ENCODE measurements at regions not wholly inside any gene's neighbourhood (a gene's known extent, or its start where the extent isn't known, plus 50 kb on each side); places are given as distances from the start of the nearest gene placed in this dataset.
"Not testable (repeated sequence)": the region's sequence is repeated elsewhere in the genome, so short reads cannot be mapped to it uniquely, and the experiment has no call there.

GRCh38 chr2:142734231-142734630, 143.2 kb upstream of the KYNU start:
- no peaks in the 10 kb centered on the region for H3K9me3 ChIP-seq (ENCODE audit: control insufficient read depth, insufficient read depth, low read length)
- no peak overlapping the region for H3K4me3 ChIP-seq (ENCODE audit: low read length)
- H3K27ac ChIP-seq (ENCODE audit: low read length): no peak overlapping the region
- H3K36me3 ChIP-seq (ENCODE audit: control insufficient read depth, insufficient read depth, low read length): no peaks in the 10 kb centered on the region
- H3K4me1 ChIP-seq (ENCODE audit: control insufficient read depth, insufficient read depth, low read length): no peaks in the 10 kb centered on the region
- no CpG with 5 or more reads among the region's 3 CpGs for WGBS (ENCODE audit: insufficient coverage, insufficient read length)
- DNase-seq (ENCODE audit: low read depth, low spot score): no peak
- no peaks in the 10 kb centered on the region for H3K27me3 ChIP-seq (ENCODE audit: control insufficient read depth, insufficient read depth, low read length)

DNA sequence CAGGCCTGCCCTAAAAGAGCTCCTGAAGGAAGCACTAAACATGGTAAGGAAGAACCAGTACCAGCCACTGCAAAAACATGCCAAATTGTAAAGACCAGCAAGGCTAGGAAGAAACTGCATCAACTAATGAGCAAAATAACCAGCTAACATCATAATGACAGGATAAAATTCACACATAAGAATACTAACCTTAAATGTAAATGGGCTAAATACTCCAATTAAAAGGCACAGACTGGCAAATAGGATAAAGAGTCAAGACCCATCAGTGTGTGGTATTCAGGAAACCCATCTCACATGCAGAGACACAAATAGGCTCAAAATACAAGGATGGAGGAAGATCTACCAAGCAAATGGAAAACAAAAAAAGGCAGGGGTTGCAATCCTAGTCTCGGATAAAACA, 147.7 kb upstream of the KYNU start:
- not testable (repeated sequence) for H3K4me3 ChIP-seq (ENCODE audit: low read length); H3K27ac ChIP-seq (ENCODE audit: low read length); H3K4me1 ChIP-seq (ENCODE audit: control insufficient read depth, insufficient read depth, low read length); H3K27me3 ChIP-seq (ENCODE audit: control insufficient read depth, insufficient read depth, low read length); H3K9me3 ChIP-seq (ENCODE audit: control insufficient read depth, insufficient read depth, low read length); DNase-seq (ENCODE audit: low read depth, low spot score); H3K36me3 ChIP-seq (ENCODE audit: control insufficient read depth, insufficient read depth, low read length)
- no CpG with 5 or more reads among the region's 1 CpG for WGBS (ENCODE audit: insufficient coverage, insufficient read length)

GRCh38 chr2:142727821-142728478, 149.5 kb upstream of the KYNU start:
- not testable (repeated sequence) for H3K27ac ChIP-seq (ENCODE audit: low read length); DNase-seq (ENCODE audit: low read depth, low spot score); H3K36me3 ChIP-seq (ENCODE audit: control insufficient read depth, insufficient read depth, low read length); H3K27me3 ChIP-seq (ENCODE audit: control insufficient read depth, insufficient read depth, low read length); H3K4me1 ChIP-seq (ENCODE audit: control insufficient read depth, insufficient read depth, low read length); H3K9me3 ChIP-seq (ENCODE audit: control insufficient read depth, insufficient read depth, low read length); H3K4me3 ChIP-seq (ENCODE audit: low read length)
- no CpG with 5 or more reads among the region's 17 CpGs for WGBS (ENCODE audit: insufficient coverage, insufficient read length)

DNA sequence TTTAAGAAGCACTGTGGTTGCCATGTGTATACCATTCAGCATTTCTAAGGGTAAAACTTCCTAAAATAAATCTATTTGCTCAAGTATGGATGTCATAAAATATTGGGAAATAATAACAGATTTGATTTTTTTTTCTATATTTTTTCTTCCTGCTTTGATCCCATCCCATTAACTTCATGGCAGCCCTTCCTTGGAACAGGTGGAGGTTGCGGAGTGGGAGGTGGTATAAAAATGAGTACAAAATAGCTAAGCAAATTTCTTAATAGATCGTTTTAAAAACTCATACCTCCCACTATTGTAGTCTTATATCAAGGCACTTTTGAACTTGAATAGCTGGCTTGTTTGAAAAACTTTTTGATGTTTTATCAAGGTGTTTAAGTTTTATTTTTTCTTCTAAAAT, 152.1 kb upstream of the KYNU start:
- H3K27me3 ChIP-seq (ENCODE audit: control insufficient read depth, insufficient read depth, low read length): no peaks in the 10 kb centered on the region
- no peak for DNase-seq (ENCODE audit: low read depth, low spot score)
- no peak overlapping the region for H3K27ac ChIP-seq (ENCODE audit: low read length)
- WGBS (ENCODE audit: insufficient coverage, insufficient read length): no CpG with 5 or more reads among the region's 2 CpGs
- H3K4me3 ChIP-seq (ENCODE audit: low read length): no peak overlapping the region
- peaks cover 2% of the 10 kb centered on the region; the same call in 1 of the 2 replicates for H3K4me1 ChIP-seq (ENCODE audit: control insufficient read depth, insufficient read depth, low read length)
- H3K9me3 ChIP-seq (ENCODE audit: control insufficient read depth, insufficient read depth, low read length): no peaks in the 10 kb centered on the region
- no peaks in the 10 kb centered on the region for H3K36me3 ChIP-seq (ENCODE audit: control insufficient read depth, insufficient read depth, low read length)

DNA sequence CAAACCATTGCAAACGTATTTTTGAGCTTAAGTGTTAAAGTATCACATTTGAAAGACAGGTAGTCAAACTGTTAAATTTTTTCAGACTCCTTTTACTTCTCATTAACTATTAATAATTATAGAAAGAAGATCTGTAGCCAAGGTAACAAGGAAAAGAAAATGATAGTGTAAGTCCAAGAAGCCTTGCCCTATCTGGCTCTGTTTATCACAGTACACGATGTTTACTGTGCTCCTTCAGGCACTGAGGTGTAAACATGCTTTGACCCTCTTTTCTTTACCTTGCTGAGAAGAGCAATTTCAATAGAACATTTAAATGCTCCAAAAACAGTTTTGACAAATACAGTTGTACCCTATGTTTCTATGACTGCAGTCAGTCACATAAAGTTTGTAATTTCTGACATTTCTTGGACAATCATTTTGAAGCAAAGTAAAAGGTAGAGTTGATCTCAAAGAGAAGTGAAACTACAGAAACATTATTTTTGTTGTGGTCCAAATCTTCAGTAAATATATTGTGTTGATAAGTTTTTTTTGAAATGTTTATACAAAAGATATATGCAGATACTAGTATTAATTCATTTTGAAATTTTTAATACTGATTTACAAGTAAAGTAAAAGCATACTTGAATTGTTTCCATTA, 152.6 kb upstream of the KYNU start:
- H3K4me1 ChIP-seq (ENCODE audit: control insufficient read depth, insufficient read depth, low read length): peaks cover 2% of the 10 kb centered on the region; the same call in 1 of the 2 replicates
- WGBS (ENCODE audit: insufficient coverage, insufficient read length): no CpG with 5 or more reads among the region's 2 CpGs
- no peaks in the 10 kb centered on the region for H3K9me3 ChIP-seq (ENCODE audit: control insufficient read depth, insufficient read depth, low read length)
- no peak overlapping the region for H3K4me3 ChIP-seq (ENCODE audit: low read length)
- H3K27me3 ChIP-seq (ENCODE audit: control insufficient read depth, insufficient read depth, low read length): no peaks in the 10 kb centered on the region
- no peaks in the 10 kb centered on the region for H3K36me3 ChIP-seq (ENCODE audit: control insufficient read depth, insufficient read depth, low read length)
- no peak overlapping the region for H3K27ac ChIP-seq (ENCODE audit: low read length)
- DNase-seq (ENCODE audit: low read depth, low spot score): no peak

- H3K27me3 ChIP-seq (ENCODE audit: control insufficient read depth, insufficient read depth, low read length): no peaks in the 10 kb centered on the region
- H3K4me3 ChIP-seq (ENCODE audit: low read length): no peak overlapping the region
- H3K36me3 ChIP-seq (ENCODE audit: control insufficient read depth, insufficient read depth, low read length): no peaks in the 10 kb centered on the region
- DNase-seq (ENCODE audit: low read depth, low spot score): no peak
- H3K4me1 ChIP-seq (ENCODE audit: control insufficient read depth, insufficient read depth, low read length): peaks cover 2% of the 10 kb centered on the region; the same call in 1 of the 2 replicates
- H3K9me3 ChIP-seq (ENCODE audit: control insufficient read depth, insufficient read depth, low read length): no peaks in the 10 kb centered on the region
- no peak overlapping the region for H3K27ac ChIP-seq (ENCODE audit: low read length)
Observed at GRCh38 chr2:142724186-142724585, 153.3 kb upstream of the KYNU start.

- Histone ChIP-seq H3K4me3 (ENCODE audit: low read length) (no peak overlapping the region), H3K36me3 (ENCODE audit: control insufficient read depth, insufficient read depth, low read length) (no peaks in the 10 kb centered on the region), H3K27ac (ENCODE audit: low read length) (no peak overlapping the region), H3K9me3 (ENCODE audit: control insufficient read depth, insufficient read depth, low read length) (no peaks in the 10 kb centered on the region), H3K4me1 (ENCODE audit: control insufficient read depth, insufficient read depth, low read length) (peaks cover 2% of the 10 kb centered on the region; the same call in 1 of the 2 replicates), H3K27me3 (ENCODE audit: control insufficient read depth, insufficient read depth, low read length) (no peaks in the 10 kb centered on the region)
- no CpG with 5 or more reads among the region's 1 CpG for WGBS (ENCODE audit: insufficient coverage, insufficient read length)
- DNase-seq (ENCODE audit: low read depth, low spot score): no peak
Observed at GRCh38 chr2:142723236-142723635, 154.2 kb upstream of the KYNU start.

DNA sequence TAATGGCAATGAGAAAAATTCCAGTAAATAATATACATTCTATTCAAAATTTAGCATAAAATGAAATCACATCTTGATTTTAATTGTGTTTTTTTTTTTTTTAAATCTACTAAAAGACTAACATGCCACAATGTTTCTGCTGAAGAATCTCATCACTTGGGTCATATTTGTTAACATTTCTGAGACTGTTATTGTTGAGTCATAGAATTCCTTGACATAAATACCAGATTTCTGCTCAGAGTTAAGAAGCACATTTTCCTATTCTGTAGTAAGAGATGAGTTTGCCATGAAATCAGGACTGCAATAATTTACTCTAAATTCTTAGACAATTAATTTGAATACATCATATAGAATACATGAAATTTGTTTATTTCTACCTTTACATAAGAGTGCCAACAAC, 154.9 kb upstream of the KYNU start:
- Histone ChIP-seq H3K27ac (ENCODE audit: low read length) (no peak overlapping the region), H3K4me1 (ENCODE audit: control insufficient read depth, insufficient read depth, low read length) (peaks cover 2% of the 10 kb centered on the region; the same call in 1 of the 2 replicates), H3K27me3 (ENCODE audit: control insufficient read depth, insufficient read depth, low read length) (no peaks in the 10 kb centered on the region)

DNA sequence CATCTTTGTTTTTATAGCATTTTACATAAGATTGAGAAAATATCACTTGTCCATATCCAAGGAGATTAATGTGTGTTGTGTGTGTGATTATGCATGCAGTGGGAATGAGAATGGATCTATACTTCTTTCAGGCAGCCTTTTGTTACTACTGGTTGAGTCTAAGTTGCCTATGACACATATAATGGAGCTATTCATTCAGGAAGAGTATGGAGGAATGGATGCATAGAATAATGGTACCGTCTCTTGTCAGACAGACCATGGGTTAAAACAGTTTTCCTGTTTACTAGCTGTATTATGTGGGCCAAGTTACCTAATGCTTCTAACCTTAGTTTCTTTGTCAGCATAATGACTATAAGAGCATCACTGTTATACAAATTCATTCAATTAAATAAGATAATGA, 155.4 kb upstream of the KYNU start:
- no peak overlapping the region for H3K4me3 ChIP-seq (ENCODE audit: low read length)
- DNase-seq (ENCODE audit: low read depth, low spot score): no peak
- H3K27ac ChIP-seq (ENCODE audit: low read length): no peak overlapping the region
- no CpG with 5 or more reads among the region's 1 CpG for WGBS (ENCODE audit: insufficient coverage, insufficient read length)
- H3K4me1 ChIP-seq (ENCODE audit: control insufficient read depth, insufficient read depth, low read length): peaks cover 2% of the 10 kb centered on the region; the same call in 1 of the 2 replicates
- H3K9me3 ChIP-seq (ENCODE audit: control insufficient read depth, insufficient read depth, low read length): no peaks in the 10 kb centered on the region
- H3K27me3 ChIP-seq (ENCODE audit: control insufficient read depth, insufficient read depth, low read length): no peaks in the 10 kb centered on the region
- no peaks in the 10 kb centered on the region for H3K36me3 ChIP-seq (ENCODE audit: control insufficient read depth, insufficient read depth, low read length)

More for the DNA sequence above, 154.9 kb upstream of the KYNU start:
- H3K4me3 ChIP-seq (ENCODE audit: low read length): no peak overlapping the region
- DNase-seq (ENCODE audit: low read depth, low spot score): no peak
- no peaks in the 10 kb centered on the region for H3K9me3 ChIP-seq (ENCODE audit: control insufficient read depth, insufficient read depth, low read length)
- no peaks in the 10 kb centered on the region for H3K36me3 ChIP-seq (ENCODE audit: control insufficient read depth, insufficient read depth, low read length)

DNA sequence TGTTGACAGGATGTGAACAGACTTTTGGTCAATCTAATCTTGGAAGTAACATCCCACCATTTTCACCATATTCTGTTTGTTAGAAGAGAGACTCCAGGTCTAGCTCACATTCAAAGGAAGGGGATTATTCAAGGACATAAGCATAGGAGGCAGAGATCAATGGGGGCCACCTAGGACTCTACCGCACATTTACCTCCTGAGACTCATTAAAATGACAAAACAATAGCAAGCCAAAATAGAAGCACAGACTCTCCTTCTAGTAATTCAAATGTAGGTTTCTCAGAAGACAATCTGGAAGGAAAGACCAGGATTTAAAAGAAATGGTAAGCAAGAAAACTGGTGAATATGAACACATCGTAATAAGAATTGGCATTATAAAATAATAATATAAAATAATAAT, 156.4 kb upstream of the KYNU start:
- no peaks in the 10 kb centered on the region for H3K36me3 ChIP-seq (ENCODE audit: control insufficient read depth, insufficient read depth, low read length)
- WGBS (ENCODE audit: insufficient coverage, insufficient read length): no CpG with 5 or more reads among the region's 2 CpGs

More for the DNA sequence above, 156.4 kb upstream of the KYNU start:
- Histone ChIP-seq H3K27me3 (ENCODE audit: control insufficient read depth, insufficient read depth, low read length) (no peaks in the 10 kb centered on the region), H3K4me1 (ENCODE audit: control insufficient read depth, insufficient read depth, low read length) (peaks cover 3% of the 10 kb centered on the region; the same call in 1 of the 2 replicates), H3K4me3 (ENCODE audit: low read length) (no peak overlapping the region), H3K9me3 (ENCODE audit: control insufficient read depth, insufficient read depth, low read length) (no peaks in the 10 kb centered on the region), H3K27ac (ENCODE audit: low read length) (no peak overlapping the region)
- DNase-seq (ENCODE audit: low read depth, low spot score): no peak
